Left lung (tissue), 4 donors: ENCODE measurements at regions not wholly inside any gene's neighbourhood (a gene's known extent, or its start where the extent isn't known, plus 50 kb on each side); places are given as distances from the start of the nearest gene placed in this dataset.

Experiments used
- ATAC-seq: fragments of 200-7000 bp; cut with Tn5 transposase; one replicate; pipeline ENCODE4 v1.9.1; 2020; ENCODE audit warnings: moderate library complexity
- DNase-seq, 4 donors: peaks; one replicate each; pipeline ENCODE4 v3.0.0-alpha.2; 2013 to 2020
- H3K27ac ChIP-seq, 2 donors: fragments of 200-600 bp; sonication (generic) in 1 of 2; one replicate each; pipeline versions ENCODE4 v1.5.0 to v1.8.0; 2020 to 2021
- H3K27me3 ChIP-seq, 2 donors: fragments of 200-600 bp; sonication (generic) in 1 of 2; one replicate each; pipeline versions ENCODE4 v1.5.0 to v1.8.0; 2020 to 2021
- H3K36me3 ChIP-seq, 2 donors: fragments of 200-600 bp; sonication (generic) in 1 of 2; one replicate each; pipeline versions ENCODE4 v1.5.0 to v1.8.0; 2020 to 2021
- H3K4me1 ChIP-seq, 2 donors: fragments of 200-600 bp; one replicate each; pipeline ENCODE4 v1.8.0; 2021
- H3K4me3 ChIP-seq, 2 donors: fragments of 200-600 bp; sonication (generic) in 1 of 2; one replicate each; pipeline versions ENCODE4 v1.5.0 to v1.8.0; 2020 to 2021; ENCODE audit warnings: mild to moderate bottlenecking in 1 of 2
- H3K9me3 ChIP-seq, 2 donors: fragments of 200-600 bp; sonication (generic) in 1 of 2; one replicate each; pipeline versions ENCODE4 v1.5.0 to v1.8.0; 2020 to 2021
- CTCF ChIP-seq, 2 donors: fragments of 200-600 bp; sonication (generic) in 1 of 2; IDR thresholded peaks; one replicate each; pipeline versions ENCODE4 v1.5.0 to v1.8.0; 2021; ENCODE audit warnings: antibody characterized with exemption in 2 of 2
- intact Hi-C, 2 donors: fragments of 100-400 bp; cut with DNase I; formaldehyde crosslinking; loops; one replicate each; pipeline versions ENCODE4 v1.11.2 to v1.14.2; 2022
- donor health status: DM: no; HTN: yes; CAD: no.
- donor health status: DM: no; HTN: no; CAD: no.

GRCh38 chr10:57864765-57865680 lies 402.7 kb downstream of the IPMK start:
- no peak overlapping the region for H3K27ac ChIP-seq
- ATAC-seq = no peak
- intact Hi-C loops = no loop called here

DNA sequence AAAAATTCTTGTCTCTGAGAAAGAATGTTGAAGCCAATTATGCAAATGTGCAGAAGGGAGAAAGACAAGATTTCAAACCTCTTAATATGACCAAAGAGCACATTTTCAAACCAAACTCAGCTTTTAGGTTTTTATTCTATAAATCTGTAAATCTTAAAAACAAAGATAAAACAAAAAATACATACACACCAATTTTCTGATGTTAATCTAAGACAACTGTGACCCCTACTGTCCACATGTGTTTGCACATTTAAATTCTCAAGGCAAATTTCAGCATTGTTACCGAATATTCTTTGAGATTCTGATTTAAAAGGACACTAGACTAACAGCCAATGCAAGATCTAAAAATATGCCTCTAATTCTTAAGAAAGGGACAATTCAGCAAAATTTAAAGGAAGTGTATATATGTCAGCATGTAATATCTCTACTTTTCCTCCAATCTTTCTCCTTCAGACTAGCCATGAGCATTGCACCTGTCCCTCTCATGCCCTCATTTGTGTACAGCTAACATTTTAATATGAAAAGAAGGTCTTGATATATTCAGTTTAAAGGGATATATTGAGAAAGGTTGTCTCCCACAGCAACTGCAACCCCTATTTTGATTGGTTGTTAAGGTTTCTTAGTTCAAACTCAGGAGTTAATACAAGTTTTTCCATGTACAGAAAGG lies 417.9 kb downstream of the IPMK start:
- H3K4me1 ChIP-seq = no peaks in the 10 kb centered on the region
- ATAC-seq (peak; percentile 47), DNase-seq (peak in 1 of 4 donors; percentile 8)
- H3K9me3 ChIP-seq = no peaks in the 10 kb centered on the region
- no peaks in the 10 kb centered on the region for H3K27me3 ChIP-seq
- no peaks in the 10 kb centered on the region for H3K36me3 ChIP-seq
- H3K27ac ChIP-seq = no peak overlapping the region
- intact Hi-C loops = no loop called here
- peak in 1 of 2 donors; percentile 39 for TF ChIP-seq CTCF (IDR thresholded peaks at IDR 0.05)
- H3K4me3 ChIP-seq = no peak overlapping the region

More at GRCh38 chr10:57864765-57865680, 402.7 kb downstream of the IPMK start:
- Histone ChIP-seq H3K36me3 (no peaks in the 10 kb centered on the region), H3K4me1 (no peaks in the 10 kb centered on the region), H3K27me3 (no peaks in the 10 kb centered on the region), H3K4me3 (no peak overlapping the region), H3K9me3 (no peaks in the 10 kb centered on the region)
- DNase-seq = no peak
- no peak for TF ChIP-seq CTCF (IDR thresholded peaks at IDR 0.05)

DNA sequence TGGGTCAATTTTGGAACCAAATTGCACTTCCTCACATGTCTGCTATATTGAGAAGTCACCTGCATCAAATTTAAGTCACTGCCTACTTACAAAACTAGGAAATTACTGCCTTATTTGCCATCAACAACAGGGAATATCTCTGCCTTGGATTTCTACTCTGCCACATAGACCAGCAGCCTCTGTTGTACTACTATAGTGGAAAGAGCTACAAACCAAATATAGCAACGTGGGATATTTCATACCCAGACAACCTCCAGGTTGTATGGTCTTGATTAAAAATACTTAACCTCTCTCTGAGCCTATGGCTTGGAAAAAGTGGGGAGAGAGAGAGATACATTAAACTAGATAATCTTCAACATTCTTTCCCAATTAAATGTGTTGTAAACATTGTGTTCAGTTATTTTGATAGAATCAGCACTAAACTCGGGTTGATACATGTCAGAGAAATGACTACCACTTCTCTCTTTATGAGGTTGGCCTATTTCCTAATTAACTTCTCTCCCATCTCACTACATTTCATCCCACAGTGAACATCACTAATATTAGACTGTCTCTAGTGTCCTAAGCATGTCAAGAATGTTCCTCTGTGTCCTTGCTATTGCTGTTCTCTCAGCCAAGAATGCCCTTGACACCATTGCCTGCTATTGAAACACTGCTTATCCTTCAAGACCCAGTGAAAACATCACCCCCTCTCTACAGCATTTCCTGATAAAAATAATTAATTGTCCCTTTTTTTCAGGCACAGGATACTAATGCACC lies 421.2 kb downstream of the IPMK start:
- peaks cover 0 to 3% of the 10 kb centered on the region in 2 donors for H3K9me3 ChIP-seq
- TF ChIP-seq CTCF (IDR thresholded peaks at IDR 0.05) = no peak
- no peaks in the 10 kb centered on the region for H3K27me3 ChIP-seq
- ATAC-seq (peak; percentile 21), DNase-seq (no peak)
- H3K36me3 ChIP-seq = no peaks in the 10 kb centered on the region
- intact Hi-C loops = no loop called here
- no peak overlapping the region for H3K4me3 ChIP-seq
- no peak overlapping the region for H3K27ac ChIP-seq
- H3K4me1 ChIP-seq = no peaks in the 10 kb centered on the region

GRCh38 chr10:57844387-57844998 lies 423.2 kb downstream of the IPMK start:
- no peak overlapping the region for H3K4me3 ChIP-seq
- no peak overlapping the region for H3K27ac ChIP-seq
- no peaks in the 10 kb centered on the region for H3K36me3 ChIP-seq
- peaks cover 0 to 16% of the 10 kb centered on the region in 2 donors for H3K9me3 ChIP-seq
- no peak for TF ChIP-seq CTCF (IDR thresholded peaks at IDR 0.05)
- DNase-seq (no peak), ATAC-seq (peak; percentile 96)
- H3K27me3 ChIP-seq = no peaks in the 10 kb centered on the region
- H3K4me1 ChIP-seq = no peaks in the 10 kb centered on the region
- intact Hi-C loops = no loop called here
